ENCODE measurements at regions not wholly inside any gene's neighbourhood (a gene's known extent, or its start where the extent isn't known, plus 50 kb on each side); places are given as distances from the start of the nearest gene placed in this dataset.

DNA sequence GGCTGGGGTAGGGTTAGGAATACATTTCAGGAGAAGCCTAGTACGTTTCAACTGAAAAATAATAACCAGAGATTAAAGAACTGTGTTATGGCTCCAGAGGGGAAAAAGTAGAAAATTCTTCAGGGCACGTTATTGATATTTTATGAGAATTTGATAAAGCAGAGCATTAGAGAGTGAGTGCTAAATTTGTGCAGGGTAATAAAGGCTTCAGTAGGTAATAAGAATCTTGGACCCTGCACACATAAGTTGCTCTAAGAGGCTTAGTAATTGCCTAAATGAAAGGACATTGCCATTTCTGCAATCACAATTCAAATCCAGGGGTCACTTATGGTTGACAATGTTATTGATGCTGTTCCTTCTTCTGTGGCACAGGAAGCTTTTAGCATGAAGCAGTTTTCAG lies 439.4 kb upstream of the DCN start:
- DNase-seq (ENCODE audit: low spot score), result no peak
- TF ChIP-seq, protein P1, sequence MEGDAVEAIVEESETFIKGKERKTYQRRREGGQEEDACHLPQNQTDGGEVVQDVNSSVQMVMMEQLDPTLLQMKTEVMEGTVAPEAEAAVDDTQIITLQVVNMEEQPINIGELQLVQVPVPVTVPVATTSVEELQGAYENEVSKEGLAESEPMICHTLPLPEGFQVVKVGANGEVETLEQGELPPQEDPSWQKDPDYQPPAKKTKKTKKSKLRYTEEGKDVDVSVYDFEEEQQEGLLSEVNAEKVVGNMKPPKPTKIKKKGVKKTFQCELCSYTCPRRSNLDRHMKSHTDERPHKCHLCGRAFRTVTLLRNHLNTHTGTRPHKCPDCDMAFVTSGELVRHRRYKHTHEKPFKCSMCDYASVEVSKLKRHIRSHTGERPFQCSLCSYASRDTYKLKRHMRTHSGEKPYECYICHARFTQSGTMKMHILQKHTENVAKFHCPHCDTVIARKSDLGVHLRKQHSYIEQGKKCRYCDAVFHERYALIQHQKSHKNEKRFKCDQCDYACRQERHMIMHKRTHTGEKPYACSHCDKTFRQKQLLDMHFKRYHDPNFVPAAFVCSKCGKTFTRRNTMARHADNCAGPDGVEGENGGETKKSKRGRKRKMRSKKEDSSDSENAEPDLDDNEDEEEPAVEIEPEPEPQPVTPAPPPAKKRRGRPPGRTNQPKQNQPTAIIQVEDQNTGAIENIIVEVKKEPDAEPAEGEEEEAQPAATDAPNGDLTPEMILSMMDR (IDR thresholded peaks at IDR 0.05; ENCODE audit: extremely low read depth, missing control alignments), result no peak

DNA sequence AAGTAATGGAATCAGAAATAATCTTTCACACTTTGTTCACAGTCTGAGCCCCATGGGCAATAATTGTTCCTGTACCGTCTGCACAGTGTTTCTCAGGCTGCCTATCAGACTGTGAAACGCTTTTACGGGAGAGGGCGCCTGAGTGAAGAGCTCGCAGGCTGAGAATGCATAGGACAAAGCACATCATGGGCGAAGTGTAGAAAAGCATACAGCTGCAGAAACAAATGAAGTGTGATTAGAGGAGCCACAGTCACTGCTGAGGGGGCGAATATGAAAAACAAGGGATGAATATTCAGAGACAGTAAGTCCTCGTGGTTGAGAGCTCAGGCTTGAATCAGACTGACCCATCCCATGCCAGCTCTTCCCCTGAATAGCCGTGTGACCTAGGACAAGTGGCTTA lies 438.4 kb upstream of the DCN start:
- TF ChIP-seq, protein P1 (IDR thresholded peaks at IDR 0.05; ENCODE audit: extremely low read depth, missing control alignments), result no peak
- no peak for DNase-seq (ENCODE audit: low spot score)

DNA sequence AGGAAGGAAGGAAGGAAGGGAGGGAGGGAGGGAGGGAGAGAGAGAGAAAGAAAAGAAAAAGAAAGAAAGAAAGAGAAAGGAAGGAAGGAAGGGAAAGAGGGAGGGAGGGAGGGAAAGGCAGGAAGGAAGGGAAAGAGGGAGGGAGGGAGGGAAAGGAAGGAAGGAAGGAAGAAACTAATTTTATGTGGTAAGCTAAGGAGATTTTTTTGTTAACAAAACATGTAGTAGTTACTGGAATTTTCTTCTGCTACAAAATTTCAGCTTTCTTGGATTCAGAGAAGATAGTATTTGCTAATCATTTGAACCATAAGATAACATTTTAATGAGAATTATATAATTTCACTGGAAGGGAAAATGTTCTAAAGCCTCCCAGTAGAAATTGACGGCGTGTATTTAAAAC lies 437.8 kb upstream of the DCN start:
- TF ChIP-seq, protein P1 (IDR thresholded peaks at IDR 0.05; ENCODE audit: extremely low read depth, missing control alignments), result no peak
- no peak for DNase-seq (ENCODE audit: low spot score)

DNA sequence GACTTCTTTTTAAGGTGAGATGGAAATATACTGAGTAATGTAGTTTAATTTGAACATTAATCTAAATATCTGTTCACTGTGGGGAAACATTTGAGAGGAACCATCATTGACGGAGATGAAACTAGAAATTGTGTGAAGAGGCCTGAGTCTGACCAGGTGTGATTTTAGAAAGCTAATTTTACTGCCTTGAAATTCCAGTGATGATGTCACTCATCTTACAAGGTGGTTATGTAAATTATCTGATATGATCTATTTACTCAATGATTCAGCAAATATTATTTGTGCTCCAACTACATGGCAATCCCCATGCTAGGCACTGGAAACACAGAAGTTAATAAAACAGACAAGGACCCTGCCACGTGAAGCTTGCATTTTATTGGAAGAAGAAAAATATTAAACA lies 435.7 kb upstream of the DCN start:
- TF ChIP-seq, protein P1 (IDR thresholded peaks at IDR 0.05; ENCODE audit: extremely low read depth, missing control alignments), result no peak
- no peak for DNase-seq (ENCODE audit: low spot score)

DNA sequence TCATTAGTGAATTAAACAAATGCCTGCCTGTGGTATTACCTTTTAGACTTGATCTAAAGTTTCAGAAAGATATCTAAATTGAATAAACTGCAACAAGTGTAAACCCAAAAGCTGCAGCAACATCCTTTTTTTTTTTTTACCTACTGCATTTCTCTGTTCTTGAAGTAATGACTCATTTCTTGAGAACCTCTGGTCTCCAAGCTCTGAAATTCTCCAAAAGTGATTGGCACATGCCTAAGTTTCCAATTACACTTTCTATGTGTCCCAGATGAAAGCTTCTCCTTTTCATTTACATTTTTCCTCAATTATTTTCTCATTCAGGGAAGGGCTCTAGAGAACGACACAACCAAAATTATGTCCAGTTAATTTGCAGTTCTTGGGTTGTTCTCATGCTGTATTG lies 435.2 kb upstream of the DCN start:
- no peak for DNase-seq (ENCODE audit: low spot score)
- TF ChIP-seq, protein P1 (IDR thresholded peaks at IDR 0.05; ENCODE audit: extremely low read depth, missing control alignments), result no peak

DNA sequence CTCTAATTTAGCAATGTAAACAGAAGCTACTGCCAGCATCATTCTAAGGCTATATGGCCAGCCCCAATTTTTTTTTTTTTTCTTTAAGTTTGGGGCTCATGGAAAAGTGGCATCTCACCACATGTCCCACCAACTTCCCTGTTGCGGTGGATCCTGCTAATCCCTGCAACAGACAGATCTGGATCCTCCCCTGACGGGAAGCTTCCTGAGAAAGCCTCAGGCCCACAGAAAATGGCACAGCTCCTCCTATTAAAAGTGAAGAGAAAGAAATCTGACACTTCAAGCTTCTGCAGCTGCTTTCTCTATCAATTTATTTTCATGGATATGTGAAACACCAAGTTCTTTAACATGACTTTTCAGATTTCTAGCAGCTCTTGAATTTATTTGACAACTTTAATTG lies 433.8 kb upstream of the DCN start:
- DNase-seq (ENCODE audit: low spot score), result no peak
- TF ChIP-seq, protein P1 (IDR thresholded peaks at IDR 0.05; ENCODE audit: extremely low read depth, missing control alignments), result no peak

DNA sequence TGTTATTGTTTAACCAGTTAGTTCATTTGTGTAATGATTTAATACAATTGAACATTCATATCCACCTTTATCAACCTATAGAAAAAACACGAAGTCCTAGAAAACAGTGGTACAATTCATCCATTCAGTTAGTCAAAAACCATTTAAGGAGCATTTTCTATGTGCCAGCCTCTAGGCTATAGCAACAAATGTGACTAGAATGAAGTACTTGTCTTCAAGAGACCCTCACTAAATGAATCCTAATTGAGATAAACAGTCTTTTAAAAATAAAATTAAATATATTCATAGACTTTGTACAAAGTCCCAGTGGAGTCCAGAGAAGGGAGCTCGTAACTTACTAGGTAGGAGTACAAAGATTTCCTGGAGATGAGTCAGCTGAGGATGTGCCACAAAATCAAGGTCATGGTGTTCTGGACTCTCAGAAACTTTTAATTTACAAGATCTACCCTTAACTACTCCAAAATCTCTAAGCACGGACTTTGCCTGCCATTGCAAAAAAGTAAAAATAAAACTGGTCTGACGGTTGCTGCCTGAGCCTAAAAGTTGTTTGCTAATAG lies 430.7 kb upstream of the DCN start:
- TF ChIP-seq, protein P1 (IDR thresholded peaks at IDR 0.05; ENCODE audit: extremely low read depth, missing control alignments), result no peak
- DNase-seq (ENCODE audit: low spot score), result no peak
